Activated naive CD4-positive, alpha-beta T cell (primary cell): ENCODE measurements at regions not wholly inside any gene's neighbourhood (a gene's known extent, or its start where the extent isn't known, plus 50 kb on each side); places are given as distances from the start of the nearest gene placed in this dataset.
"Not testable (repeated sequence)": the region's sequence is repeated elsewhere in the genome, so short reads cannot be mapped to it uniquely, and the experiment has no call there.

ENCODE experiments used
- DNase-seq, 4 experiments: peaks; one replicate each; lab custom pipeline; 2025; lab: John Stamatoyannopoulos, UW

GRCh38 chr6:163768905-163769304, 354.4 kb downstream of the QKI start:
- no peak for DNase-seq

DNA sequence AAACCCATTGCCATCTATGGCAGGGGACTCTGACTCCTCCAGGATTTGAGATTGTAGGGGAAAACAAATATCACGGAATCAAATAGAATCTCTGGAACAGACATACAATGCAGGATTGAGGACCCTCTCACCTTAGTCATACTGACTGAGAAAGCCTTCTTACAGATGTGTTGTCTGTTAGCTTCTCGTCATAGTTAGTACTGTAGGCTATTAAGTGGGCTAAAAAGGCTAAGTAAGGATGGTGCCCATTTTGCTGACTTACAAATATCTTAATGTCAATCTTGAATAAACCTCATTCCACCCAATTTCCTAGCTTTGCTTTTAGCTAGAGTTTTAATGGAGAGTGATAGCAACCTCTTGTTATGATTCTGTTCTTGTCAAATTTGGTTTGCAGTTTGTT, 352.4 kb downstream of the QKI start:
- DNase-seq: no peak

- no peak for DNase-seq
These were observed 350.8 kb downstream of the QKI start for GRCh38 chr6:163765335-163765734.

DNA sequence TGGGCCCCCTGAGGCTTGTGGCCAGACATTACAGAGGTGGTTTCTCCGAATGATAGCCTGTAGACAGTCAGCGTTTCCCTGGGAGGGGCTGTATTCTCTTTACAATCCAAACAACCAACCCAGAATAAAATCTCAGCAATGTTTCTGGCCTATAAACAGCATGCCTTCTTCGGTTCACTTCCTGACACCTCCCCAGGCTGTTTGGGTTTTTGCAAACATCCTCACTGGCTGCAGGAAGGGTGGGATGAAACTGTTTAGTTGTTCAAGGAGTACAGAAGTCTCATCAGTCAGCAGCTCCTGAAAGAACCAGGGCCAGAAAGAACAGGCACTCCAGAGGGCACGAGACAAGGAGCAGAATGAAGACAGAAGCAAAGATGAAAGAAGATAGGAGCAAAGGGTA, 350.0 kb downstream of the QKI start:
- DNase-seq: no peak

DNA sequence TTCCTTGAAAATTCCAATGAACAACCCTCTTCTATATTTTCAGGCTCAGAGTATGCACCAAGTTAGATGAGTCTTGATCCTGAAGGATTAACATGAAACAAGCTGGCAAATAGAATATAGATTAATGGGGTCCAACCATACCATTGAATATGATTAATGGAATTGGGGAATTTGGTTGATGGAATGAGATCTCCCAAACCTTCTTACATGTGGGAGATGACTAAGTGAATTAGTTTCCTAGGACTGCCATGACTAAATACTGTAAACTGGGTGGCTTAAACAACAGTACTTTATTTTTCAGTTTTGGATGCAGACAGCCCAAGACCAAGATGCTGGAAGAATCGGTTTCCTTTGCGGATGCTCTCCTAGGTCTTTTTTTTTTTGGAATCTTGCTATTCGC, 347.0 kb downstream of the QKI start:
- DNase-seq: no peak

GRCh38 chr6:163760860-163761259, 346.3 kb downstream of the QKI start:
- no peak for DNase-seq

- no peak for DNase-seq
These were observed 345.0 kb downstream of the QKI start for GRCh38 chr6:163759542-163759941.

DNA sequence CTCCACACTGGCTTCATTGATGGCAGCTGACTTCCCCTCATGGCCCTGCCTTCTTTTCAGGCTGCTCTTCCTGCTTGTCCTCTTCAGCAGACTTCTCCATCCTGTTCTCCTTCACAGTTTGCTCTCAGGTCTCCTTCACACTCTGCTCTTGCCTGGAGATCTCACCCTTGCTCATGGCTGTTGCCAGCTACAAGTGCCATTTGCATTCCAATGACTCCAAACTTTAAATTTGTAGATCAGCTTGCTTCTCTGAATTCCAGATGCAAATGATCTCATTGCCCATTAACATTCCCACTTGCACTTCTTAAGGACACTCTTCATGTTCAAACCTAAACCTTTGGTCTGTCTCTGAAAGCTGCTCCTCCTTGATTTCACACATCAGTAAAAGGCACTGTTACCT, 343.0 kb downstream of the QKI start:
- DNase-seq: no peak

GRCh38 chr6:163756079-163756478, 341.6 kb downstream of the QKI start:
- no peak for DNase-seq

GRCh38 chr6:163754866-163755265, 340.3 kb downstream of the QKI start:
- no peak for DNase-seq

- DNase-seq: no peak
These were observed 338.9 kb downstream of the QKI start for GRCh38 chr6:163753430-163753829.

DNA sequence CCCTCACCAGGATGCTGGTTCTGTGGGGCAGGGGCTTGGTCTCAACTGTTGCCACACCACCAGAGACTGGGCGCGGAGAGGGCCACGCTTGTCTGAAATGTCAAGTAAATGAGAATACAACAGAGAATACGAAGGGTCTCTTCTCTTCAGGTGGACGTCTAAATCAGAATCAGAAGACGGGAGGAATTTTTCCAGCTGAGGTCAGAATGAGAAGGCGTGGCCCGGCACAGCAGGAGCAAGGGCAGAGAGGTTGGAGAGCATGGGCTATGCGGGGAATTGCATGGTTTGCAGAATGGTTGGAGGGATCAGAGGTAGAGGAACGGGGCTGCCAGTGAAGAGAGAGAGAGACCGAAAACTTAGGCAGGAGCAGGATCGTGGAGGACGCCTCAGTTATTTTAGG, 337.9 kb downstream of the QKI start:
- DNase-seq: no peak

GRCh38 chr6:163751032-163751525, 336.6 kb downstream of the QKI start:
- DNase-seq: no peak

DNA sequence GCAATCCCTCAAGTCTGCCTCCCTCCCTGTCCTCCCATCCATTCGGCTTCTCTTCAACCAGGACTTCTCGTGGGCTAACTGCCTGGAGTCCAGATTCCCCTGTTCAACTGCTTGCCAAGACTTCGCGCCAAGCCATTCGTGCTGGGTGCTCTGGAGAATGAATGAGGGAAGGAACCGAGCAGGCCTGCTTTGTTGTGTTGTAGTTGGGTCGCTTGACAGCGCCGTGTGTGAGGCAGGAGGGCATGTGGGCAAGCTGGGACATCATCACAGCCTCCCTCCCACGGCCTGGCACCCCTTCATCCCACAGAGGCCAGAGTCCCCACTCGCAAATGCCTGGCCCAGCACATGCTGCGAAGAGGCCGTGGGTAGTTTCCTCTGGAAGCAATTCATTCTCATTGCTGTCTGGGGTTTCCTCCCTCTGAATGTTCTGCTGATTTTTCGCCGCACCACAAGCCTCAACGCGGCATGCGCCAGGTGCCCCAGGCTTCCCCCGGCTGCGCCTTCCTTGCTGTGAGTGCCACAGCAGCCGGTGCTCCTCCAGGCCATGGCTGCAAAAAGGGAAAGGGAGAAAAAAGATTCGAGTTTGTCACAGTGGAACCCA, 336.0 kb downstream of the QKI start:
- DNase-seq: no peak

DNA sequence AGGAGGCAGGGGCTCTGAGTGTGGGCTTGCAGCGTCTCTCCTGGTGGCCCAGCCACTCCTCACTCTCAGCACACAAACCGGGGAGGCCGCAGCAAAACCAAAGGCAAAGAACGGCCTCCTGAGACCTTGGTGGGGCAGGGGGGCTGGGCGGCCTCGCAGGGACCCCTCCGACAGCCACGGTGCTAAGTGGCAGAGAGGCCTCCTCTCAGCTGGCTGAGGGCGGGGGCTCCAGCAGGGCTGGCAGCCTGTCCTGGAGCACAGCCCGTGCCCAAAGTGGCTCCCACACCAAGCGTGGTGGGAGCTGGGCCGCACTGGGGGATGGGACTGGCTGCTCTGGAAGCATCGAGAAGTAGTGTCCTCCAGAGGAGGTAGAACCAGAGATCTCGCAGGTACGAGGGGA, 334.4 kb downstream of the QKI start:
- DNase-seq: no peak

- no peak for DNase-seq
These were observed 333.5 kb downstream of the QKI start for GRCh38 chr6:163748036-163748435.

DNA sequence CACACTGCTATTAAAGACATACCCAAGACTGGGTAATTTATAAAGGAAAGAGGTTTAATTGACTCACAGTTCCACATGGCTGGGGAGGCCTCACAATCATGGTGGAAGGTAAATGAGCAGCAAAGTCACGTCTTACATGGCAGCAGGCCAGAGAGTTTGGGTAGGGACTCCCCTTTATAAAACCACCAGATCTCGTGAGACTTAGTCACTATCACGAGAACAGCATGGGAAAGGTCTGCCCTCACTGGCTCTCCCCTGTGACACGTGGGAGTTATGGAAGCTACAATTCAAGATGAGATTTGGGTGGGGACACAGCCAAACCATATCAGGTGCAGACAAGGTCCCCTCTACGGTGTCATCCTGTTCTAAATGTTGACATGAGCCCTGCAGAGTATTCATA, 332.5 kb downstream of the QKI start:
- DNase-seq: not testable (repeated sequence)

GRCh38 chr6:163745536-163746400, 331.2 kb downstream of the QKI start:
- no peak for DNase-seq

DNA sequence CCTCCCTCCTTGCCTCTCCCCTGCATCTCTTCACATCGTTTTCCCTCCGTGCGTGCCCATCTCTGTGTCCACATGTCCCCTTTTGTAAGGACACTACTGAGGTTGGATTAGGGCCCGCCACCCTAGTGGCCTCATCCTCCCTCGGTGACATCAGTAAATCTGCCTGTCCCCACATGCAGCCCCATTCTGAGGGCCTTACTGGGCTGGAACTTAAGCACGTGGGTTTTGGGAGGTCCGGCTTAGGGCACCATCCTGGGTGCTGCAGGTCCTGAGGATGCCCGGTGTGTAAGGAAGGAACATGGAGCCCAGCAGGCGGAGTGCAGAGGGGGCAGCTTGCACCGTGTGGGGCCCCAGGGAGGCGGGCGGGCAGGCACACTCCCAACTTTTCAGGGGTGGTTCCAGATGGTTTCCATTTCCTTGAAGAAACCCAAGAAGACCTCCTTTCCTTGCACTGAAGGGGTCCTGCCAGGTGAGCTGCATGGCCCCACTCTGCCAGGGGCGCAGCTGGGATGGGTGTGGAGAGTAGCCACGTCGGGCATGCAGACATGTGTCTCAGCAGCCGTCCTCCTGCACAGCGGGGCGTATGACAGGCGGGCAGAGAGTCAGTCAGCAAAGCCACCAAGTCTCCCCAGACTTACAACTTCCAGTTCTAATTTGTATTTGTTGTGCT, 329.9 kb downstream of the QKI start:
- DNase-seq: no peak

DNA sequence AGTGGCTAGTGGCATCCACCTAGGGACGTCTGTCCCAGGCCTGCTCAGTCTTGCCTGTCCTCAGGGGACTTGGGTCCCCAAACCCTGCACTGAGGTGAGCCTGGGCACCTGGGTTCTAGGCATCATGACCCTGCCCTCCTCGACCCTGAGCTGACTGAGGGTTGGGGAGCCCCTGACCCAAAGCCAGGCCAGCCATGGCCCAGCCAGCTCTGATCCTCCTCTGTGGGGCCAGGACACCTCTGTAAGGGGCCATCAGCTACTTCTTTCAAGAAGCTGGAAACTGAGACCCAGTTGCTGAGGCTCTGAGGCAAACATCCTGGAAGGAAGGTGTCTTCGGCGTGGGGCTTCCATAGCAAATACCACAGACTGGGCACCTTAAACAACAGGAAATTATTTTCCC, 329.3 kb downstream of the QKI start:
- DNase-seq: no peak

- no peak for DNase-seq
These were observed 327.3 kb downstream of the QKI start for GRCh38 chr6:163741743-163742363.

GRCh38 chr6:163741342-163741741, 326.8 kb downstream of the QKI start:
- no peak for DNase-seq

- DNase-seq: no peak
These were observed 325.4 kb downstream of the QKI start for GRCh38 chr6:163739966-163740365.
